Fibroblast of lung (primary cell): ENCODE measurements at regions not wholly inside any gene's neighbourhood (a gene's known extent, or its start where the extent isn't known, plus 50 kb on each side); places are given as distances from the start of the nearest gene placed in this dataset.

Source experiments
- DNase-seq, 2 donors: peaks; one replicate each; pipeline versions ENCODE4 v3.0.0 to v3.0.0-alpha.2; 2010; ENCODE audit warnings: low read depth in 2 of 2
- H2AFZ ChIP-seq: 2 replicates; pipeline ENCODE4 v1.5.1; 2012; ENCODE audit warnings: low read length, control low read depth, inconsistent platforms
- H3K27ac ChIP-seq: 2 replicates; pipeline ENCODE4 v1.5.1; 2011; ENCODE audit warnings: low read length, control low read depth; ENCODE audit not compliant: insufficient read depth
- H3K27me3 ChIP-seq: 2 replicates; pipeline ENCODE4 v1.5.1; 2011; ENCODE audit warnings: mild to moderate bottlenecking, low read length; ENCODE audit not compliant: control insufficient read depth, insufficient read depth
- H3K36me3 ChIP-seq: 2 replicates; pipeline ENCODE4 v1.5.1; 2011; ENCODE audit warnings: low read length; ENCODE audit not compliant: control insufficient read depth, insufficient read depth
- H3K4me1 ChIP-seq: 2 replicates; pipeline ENCODE4 v1.5.1; 2011; ENCODE audit warnings: low read length; ENCODE audit not compliant: control insufficient read depth, insufficient read depth; ENCODE audit errors: extremely low read depth
- H3K4me2 ChIP-seq: 2 replicates; pipeline ENCODE4 v1.5.1; 2011; ENCODE audit warnings: low read length, control low read depth; ENCODE audit not compliant: insufficient read depth; ENCODE audit errors: extremely low read depth
- H3K4me3 ChIP-seq, 4 experiments: fragments of 200-600 bp in 1 of 4; sonication (generic) in 1 of 4; replicated peaks in 1 of 4; 2 replicates each; pipeline ENCODE4 v1.5.1; 2011 to 2016; ENCODE audit warnings: low read length in 4 of 4, low read depth in 3 of 4, mild to moderate bottlenecking in 3 of 4, control low read depth in 2 of 4, inconsistent platforms in 1 of 4, mixed read lengths in 1 of 4; ENCODE audit not compliant: insufficient read depth in 1 of 4; ENCODE audit errors: control extremely low read depth in 1 of 4
- H3K79me2 ChIP-seq: 2 replicates; pipeline ENCODE4 v1.5.1; 2012; ENCODE audit warnings: mild to moderate bottlenecking, low read length, inconsistent platforms; ENCODE audit not compliant: control insufficient read depth, insufficient read depth
- H3K9ac ChIP-seq: 2 replicates; pipeline ENCODE4 v1.5.1; 2011; ENCODE audit warnings: mild to moderate bottlenecking, low read length, control low read depth; ENCODE audit not compliant: insufficient read depth
- H3K9me3 ChIP-seq: 2 replicates; pipeline ENCODE4 v1.5.1; 2012; ENCODE audit warnings: low read depth, low read length; ENCODE audit not compliant: control insufficient read depth, insufficient read depth
- H4K20me1 ChIP-seq: 2 replicates; pipeline ENCODE4 v1.5.1; 2011; ENCODE audit warnings: low read length; ENCODE audit not compliant: control insufficient read depth, insufficient read depth; ENCODE audit errors: extremely low read depth
- CTCF ChIP-seq, 2 donors: IDR thresholded peaks in 1 of 2; conservative IDR thresholded peaks in 1 of 2; 1 replicate in 1 of 2; 2 replicates in 1 of 2; pipeline ENCODE4 v1.5.1; 2011 to 2012; ENCODE audit warnings: low read length in 2 of 2, control low read depth in 1 of 2, inconsistent platforms in 1 of 2, low read depth in 1 of 2, mild to moderate bottlenecking in 1 of 2
- EZH2 ChIP-seq: IDR thresholded peaks from 2 replicates; pipeline ENCODE4 v1.5.1; 2012; ENCODE audit warnings: low read length, control low read depth, mild to moderate bottlenecking; ENCODE audit errors: missing control alignments

DNA sequence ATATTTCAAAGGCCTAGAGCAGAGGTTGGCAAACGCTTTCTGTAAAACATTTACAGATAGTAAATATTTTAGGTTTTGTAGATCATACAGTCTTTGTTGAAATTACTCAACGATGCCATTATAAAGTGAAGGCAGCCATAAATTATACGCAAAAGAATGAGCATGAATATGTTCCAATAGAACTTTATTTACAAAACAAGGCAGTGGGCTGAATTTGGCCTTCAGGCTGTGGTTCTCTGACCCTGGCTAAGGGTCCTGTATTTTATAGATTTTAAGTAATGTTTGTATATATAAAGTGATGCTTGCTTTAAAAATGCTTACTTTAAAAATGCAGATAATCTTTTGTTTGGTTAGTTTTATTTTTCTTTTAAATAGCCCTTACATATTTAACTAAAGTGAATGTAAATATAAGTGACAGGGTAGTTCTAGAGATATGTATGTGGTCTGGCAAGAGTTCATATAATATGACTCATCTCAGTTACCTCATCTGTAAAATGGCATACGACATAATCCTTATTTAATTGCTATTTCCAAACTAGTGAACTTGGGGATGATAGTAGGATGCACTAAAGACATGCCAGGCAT, 51.7 kb upstream of the ATP5MC3 start:
- peak; percentile 62 to 97 for DNase-seq
- Histone ChIP-seq H3K9me3 (no peaks in the 10 kb centered on the region), H3K9ac (no peak overlapping the region), H3K4me1 (no peaks in the 10 kb centered on the region), H3K27me3 (no peaks in the 10 kb centered on the region), H3K79me2 (no peaks in the 10 kb centered on the region), H3K4me3 (no peak overlapping the region), H3K4me2 (no peak overlapping the region), H3K36me3 (no peaks in the 10 kb centered on the region), H2AFZ (no peak overlapping the region), H4K20me1 (no peaks in the 10 kb centered on the region), H3K27ac (no peak overlapping the region)
- no peak for TF ChIP-seq CTCF (conservative IDR thresholded peaks at IDR 0.05 in 1 of 2, IDR thresholded peaks at IDR 0.05 in 1 of 2; ENCODE audit: low read depth in 1 of 2, low read length in 2 of 2)
- TF ChIP-seq EZH2 = no peak
